ENCODE measurements at regions not wholly inside any gene's neighbourhood (a gene's known extent, or its start where the extent isn't known, plus 50 kb on each side); places are given as distances from the start of the nearest gene placed in this dataset.

DNA sequence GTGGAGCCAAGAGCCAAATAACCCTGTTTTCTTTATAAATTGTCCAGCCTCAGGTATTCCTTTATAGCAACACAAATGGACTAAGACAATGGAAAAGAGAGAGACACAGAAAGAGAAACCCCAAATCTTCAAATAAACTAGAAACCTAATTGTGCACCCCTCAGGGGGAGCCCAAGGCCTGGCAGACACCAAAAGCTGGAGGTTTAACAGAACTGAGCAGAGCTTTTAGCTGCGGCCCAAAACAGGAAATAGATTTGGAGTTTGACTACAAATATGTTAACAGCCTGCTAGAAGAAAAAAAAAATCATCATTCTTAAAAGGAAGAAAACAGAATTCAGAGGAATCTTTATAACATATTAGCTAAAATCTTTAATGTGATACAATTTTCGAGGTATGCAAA is 1135.0 kb downstream of the GATA3 start:
- ATAC-seq: no peak
- H3K36me3 ChIP-seq (ENCODE audit: control insufficient read depth in 1 of 2, insufficient read depth in 2 of 2, low read length in 2 of 2): no peaks in the 10 kb centered on the region
- no TSS peak for BruUV-seq (replicated peaks)
- ChIA-PET CTCF (no interaction called here), POLR2A (no interaction called here), RAD21 (ENCODE audit: low non-redundant PET in 1 of 2, low total read pairs in 2 of 2, uncharacterized antibody in 2 of 2, unreplicated experiment in 2 of 2) (no interaction called here)
- no peaks in the 10 kb centered on the region for H3K27me3 ChIP-seq (ENCODE audit: insufficient read depth, low read length)
- H3K4me2 ChIP-seq (ENCODE audit: low read length): no peak overlapping the region
- H3K4me3 ChIP-seq (replicated peaks in 1 of 2; ENCODE audit: low read depth in 1 of 2, low read length in 2 of 2): no peak overlapping the region
- H3K9ac ChIP-seq (ENCODE audit: low read length): no peak overlapping the region
- H4K20me1 ChIP-seq (ENCODE audit: insufficient read depth): no peaks in the 10 kb centered on the region
- intact Hi-C loops (cut with micrococcal nuclease): no loop called here
- H3K9me2 ChIP-seq (ENCODE audit: insufficient read depth): no peaks in the 10 kb centered on the region
- H3K27ac ChIP-seq (ENCODE audit: low read depth, low read length): no peak overlapping the region
- TF ChIP-seq FOSL1 (IDR thresholded peaks at IDR 0.05; ENCODE audit: low read depth) (no peak), EGR1 (IDR thresholded peaks at IDR 0.05; ENCODE audit: low read depth) (no peak), CEBPB (IDR thresholded peaks at IDR 0.05; ENCODE audit: low read depth) (no peak), CBX3 (IDR thresholded peaks at IDR 0.05; ENCODE audit: low read depth) (no peak), TCF7L2 (IDR thresholded peaks at IDR 0.05; ENCODE audit: borderline replicate concordance, extremely low read depth, insufficient read depth, insufficient read length) (no peak)
- H2AFZ ChIP-seq (ENCODE audit: low read depth, low read length, poor library complexity, severe bottlenecking): no peak overlapping the region
- DNase-seq (ENCODE audit: low read depth, low spot score): no peak
- no peaks in the 10 kb centered on the region; a peak in 2 of 4 replicates for H3K9me3 ChIP-seq (ENCODE audit: control insufficient read depth in 1 of 2, insufficient read depth in 1 of 2, low read depth in 1 of 2, low read length in 2 of 2)
- no peaks in the 10 kb centered on the region for H3K4me1 ChIP-seq (ENCODE audit: control insufficient read depth in 1 of 2, insufficient read depth in 2 of 2, low read length in 2 of 2)
- H3K79me2 ChIP-seq (ENCODE audit: insufficient read depth, low read length): no peaks in the 10 kb centered on the region

DNA sequence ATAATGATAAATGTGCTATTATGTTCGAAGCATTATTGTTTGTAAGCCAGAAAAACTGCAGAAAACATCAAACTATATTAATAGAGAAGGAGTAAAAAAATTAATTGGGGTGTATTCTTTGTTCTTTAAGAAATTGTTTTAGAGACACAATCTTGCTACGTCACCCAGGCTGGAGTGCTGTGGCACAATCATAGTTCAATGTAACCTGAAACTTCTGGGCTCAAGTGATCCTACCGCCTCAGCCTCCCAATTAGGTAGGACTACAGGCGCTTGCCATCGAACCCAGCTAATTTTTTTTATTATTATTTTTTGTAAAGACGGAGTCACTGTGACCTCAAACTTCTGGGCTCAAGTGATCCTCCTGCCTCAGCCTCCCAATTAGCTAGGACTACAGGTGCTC is 1138.6 kb downstream of the GATA3 start:
- ATAC-seq (no peak), DNase-seq (ENCODE audit: low read depth, low spot score) (no peak)
- TF ChIP-seq ZNF274 (IDR thresholded peaks at IDR 0.05; ENCODE audit: low read depth, low read length): no peak
- no peak for TF ChIP-seq FOSL1 (IDR thresholded peaks at IDR 0.05; ENCODE audit: low read depth)
- no peak for TF ChIP-seq JUND (IDR thresholded peaks at IDR 0.05)
- TF ChIP-seq SP1 (IDR thresholded peaks at IDR 0.05; ENCODE audit: low read depth): no peak
- no peak for TF ChIP-seq SIN3A (IDR thresholded peaks at IDR 0.05; ENCODE audit: low read depth)
- ChIA-PET CTCF (no interaction called here), RAD21 (ENCODE audit: low non-redundant PET in 1 of 2, low total read pairs in 2 of 2, uncharacterized antibody in 2 of 2, unreplicated experiment in 2 of 2) (no interaction called here), POLR2A (no interaction called here)
- no peak overlapping the region for H3K27ac ChIP-seq (ENCODE audit: low read depth, low read length)
- H3K79me2 ChIP-seq (ENCODE audit: insufficient read depth, low read length): no peaks in the 10 kb centered on the region
- H2AFZ ChIP-seq (ENCODE audit: low read depth, low read length, poor library complexity, severe bottlenecking): no peak overlapping the region
- H3K9me2 ChIP-seq (ENCODE audit: insufficient read depth): no peaks in the 10 kb centered on the region
- no peaks in the 10 kb centered on the region for H3K27me3 ChIP-seq (ENCODE audit: insufficient read depth, low read length)
- H3K4me3 ChIP-seq (replicated peaks in 1 of 2; ENCODE audit: low read depth in 1 of 2, low read length in 2 of 2): no peak overlapping the region
- intact Hi-C loops (cut with micrococcal nuclease): no loop called here
- no peak overlapping the region for H3K9ac ChIP-seq (ENCODE audit: low read length)
- H3K36me3 ChIP-seq (ENCODE audit: control insufficient read depth in 1 of 2, insufficient read depth in 2 of 2, low read length in 2 of 2): no peaks in the 10 kb centered on the region
- H3K4me2 ChIP-seq (ENCODE audit: low read length): no peak overlapping the region
- H4K20me1 ChIP-seq (ENCODE audit: insufficient read depth): no peaks in the 10 kb centered on the region
- no TSS peak for BruUV-seq (replicated peaks)
- no peaks in the 10 kb centered on the region for H3K4me1 ChIP-seq (ENCODE audit: control insufficient read depth in 1 of 2, insufficient read depth in 2 of 2, low read length in 2 of 2)
- peaks cover 5 to 7% of the 10 kb centered on the region in 2 experiments; a peak in 3 of 4 replicates for H3K9me3 ChIP-seq (ENCODE audit: control insufficient read depth in 1 of 2, insufficient read depth in 1 of 2, low read depth in 1 of 2, low read length in 2 of 2)

Data from HCT116 (cell line).